ENCODE measurements at regions not wholly inside any gene's neighbourhood (a gene's known extent, or its start where the extent isn't known, plus 50 kb on each side); places are given as distances from the start of the nearest gene placed in this dataset.

DNA sequence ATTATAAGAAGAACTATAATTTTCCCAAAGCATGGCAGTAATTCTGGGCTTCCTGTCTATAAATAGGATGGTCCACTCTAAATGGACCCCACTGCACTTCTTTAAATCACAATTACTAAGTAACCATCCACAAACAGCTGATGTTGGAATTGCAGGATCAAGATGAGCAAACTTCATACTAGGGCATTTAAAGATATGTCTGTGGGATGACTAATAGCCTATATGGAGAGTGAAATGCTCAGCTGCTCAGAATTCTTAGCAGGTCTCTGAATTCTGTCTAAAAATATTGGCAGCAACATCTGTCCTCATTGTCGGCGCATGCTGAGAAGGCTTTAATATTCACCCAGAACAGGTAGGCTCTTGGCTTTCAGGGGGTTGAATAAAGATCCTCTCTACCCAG is 140.4 kb downstream of the SATB1 start:
- TF ChIP-seq, protein P1, sequence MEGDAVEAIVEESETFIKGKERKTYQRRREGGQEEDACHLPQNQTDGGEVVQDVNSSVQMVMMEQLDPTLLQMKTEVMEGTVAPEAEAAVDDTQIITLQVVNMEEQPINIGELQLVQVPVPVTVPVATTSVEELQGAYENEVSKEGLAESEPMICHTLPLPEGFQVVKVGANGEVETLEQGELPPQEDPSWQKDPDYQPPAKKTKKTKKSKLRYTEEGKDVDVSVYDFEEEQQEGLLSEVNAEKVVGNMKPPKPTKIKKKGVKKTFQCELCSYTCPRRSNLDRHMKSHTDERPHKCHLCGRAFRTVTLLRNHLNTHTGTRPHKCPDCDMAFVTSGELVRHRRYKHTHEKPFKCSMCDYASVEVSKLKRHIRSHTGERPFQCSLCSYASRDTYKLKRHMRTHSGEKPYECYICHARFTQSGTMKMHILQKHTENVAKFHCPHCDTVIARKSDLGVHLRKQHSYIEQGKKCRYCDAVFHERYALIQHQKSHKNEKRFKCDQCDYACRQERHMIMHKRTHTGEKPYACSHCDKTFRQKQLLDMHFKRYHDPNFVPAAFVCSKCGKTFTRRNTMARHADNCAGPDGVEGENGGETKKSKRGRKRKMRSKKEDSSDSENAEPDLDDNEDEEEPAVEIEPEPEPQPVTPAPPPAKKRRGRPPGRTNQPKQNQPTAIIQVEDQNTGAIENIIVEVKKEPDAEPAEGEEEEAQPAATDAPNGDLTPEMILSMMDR (conservative IDR thresholded peaks at IDR 0.05; ENCODE audit: low read depth in 2 of 2) = no peak
- no peak for TF ChIP-seq ZNF331 (CRISPR knock-in tag; IDR thresholded peaks at IDR 0.05; ENCODE audit: low read depth)
- no peak for TF ChIP-seq JUNB (IDR thresholded peaks at IDR 0.05; ENCODE audit: unreplicated experiment)
- TF ChIP-seq, protein P2, sequence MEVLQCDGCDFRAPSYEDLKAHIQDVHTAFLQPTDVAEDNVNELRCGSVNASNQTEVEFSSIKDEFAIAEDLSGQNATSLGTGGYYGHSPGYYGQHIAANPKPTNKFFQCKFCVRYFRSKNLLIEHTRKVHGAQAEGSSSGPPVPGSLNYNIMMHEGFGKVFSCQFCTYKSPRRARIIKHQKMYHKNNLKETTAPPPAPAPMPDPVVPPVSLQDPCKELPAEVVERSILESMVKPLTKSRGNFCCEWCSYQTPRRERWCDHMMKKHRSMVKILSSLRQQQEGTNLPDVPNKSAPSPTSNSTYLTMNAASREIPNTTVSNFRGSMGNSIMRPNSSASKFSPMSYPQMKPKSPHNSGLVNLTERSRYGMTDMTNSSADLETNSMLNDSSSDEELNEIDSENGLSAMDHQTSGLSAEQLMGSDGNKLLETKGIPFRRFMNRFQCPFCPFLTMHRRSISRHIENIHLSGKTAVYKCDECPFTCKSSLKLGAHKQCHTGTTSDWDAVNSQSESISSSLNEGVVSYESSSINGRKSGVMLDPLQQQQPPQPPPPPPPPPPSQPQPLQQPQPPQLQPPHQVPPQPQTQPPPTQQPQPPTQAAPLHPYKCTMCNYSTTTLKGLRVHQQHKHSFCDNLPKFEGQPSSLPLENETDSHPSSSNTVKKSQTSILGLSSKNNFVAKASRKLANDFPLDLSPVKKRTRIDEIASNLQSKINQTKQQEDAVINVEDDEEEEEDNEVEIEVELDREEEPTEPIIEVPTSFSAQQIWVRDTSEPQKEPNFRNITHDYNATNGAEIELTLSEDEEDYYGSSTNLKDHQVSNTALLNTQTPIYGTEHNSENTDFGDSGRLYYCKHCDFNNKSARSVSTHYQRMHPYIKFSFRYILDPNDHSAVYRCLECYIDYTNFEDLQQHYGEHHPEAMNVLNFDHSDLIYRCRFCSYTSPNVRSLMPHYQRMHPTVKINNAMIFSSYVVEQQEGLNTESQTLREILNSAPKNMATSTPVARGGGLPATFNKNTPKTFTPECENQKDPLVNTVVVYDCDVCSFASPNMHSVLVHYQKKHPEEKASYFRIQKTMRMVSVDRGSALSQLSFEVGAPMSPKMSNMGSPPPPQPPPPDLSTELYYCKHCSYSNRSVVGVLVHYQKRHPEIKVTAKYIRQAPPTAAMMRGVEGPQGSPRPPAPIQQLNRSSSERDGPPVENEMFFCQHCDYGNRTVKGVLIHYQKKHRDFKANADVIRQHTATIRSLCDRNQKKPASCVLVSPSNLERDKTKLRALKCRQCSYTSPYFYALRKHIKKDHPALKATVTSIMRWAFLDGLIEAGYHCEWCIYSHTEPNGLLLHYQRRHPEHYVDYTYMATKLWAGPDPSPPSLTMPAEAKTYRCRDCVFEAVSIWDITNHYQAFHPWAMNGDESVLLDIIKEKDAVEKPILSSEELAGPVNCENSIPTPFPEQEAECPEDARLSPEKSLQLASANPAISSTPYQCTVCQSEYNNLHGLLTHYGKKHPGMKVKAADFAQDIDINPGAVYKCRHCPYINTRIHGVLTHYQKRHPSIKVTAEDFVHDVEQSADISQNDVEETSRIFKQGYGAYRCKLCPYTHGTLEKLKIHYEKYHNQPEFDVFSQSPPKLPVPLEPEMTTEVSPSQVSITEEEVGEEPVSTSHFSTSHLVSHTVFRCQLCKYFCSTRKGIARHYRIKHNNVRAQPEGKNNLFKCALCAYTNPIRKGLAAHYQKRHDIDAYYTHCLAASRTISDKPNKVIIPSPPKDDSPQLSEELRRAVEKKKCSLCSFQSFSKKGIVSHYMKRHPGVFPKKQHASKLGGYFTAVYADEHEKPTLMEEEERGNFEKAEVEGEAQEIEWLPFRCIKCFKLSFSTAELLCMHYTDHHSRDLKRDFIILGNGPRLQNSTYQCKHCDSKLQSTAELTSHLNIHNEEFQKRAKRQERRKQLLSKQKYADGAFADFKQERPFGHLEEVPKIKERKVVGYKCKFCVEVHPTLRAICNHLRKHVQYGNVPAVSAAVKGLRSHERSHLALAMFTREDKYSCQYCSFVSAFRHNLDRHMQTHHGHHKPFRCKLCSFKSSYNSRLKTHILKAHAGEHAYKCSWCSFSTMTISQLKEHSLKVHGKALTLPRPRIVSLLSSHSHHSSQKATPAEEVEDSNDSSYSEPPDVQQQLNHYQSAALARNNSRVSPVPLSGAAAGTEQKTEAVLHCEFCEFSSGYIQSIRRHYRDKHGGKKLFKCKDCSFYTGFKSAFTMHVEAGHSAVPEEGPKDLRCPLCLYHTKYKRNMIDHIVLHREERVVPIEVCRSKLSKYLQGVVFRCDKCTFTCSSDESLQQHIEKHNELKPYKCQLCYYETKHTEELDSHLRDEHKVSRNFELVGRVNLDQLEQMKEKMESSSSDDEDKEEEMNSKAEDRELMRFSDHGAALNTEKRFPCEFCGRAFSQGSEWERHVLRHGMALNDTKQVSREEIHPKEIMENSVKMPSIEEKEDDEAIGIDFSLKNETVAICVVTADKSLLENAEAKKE (CRISPR knock-in tag; IDR thresholded peaks at IDR 0.05) = no peak
- TF ChIP-seq EZH2phosphoT487 (IDR thresholded peaks at IDR 0.05; ENCODE audit: unreplicated experiment) = no peak
- TF ChIP-seq, protein P3, sequence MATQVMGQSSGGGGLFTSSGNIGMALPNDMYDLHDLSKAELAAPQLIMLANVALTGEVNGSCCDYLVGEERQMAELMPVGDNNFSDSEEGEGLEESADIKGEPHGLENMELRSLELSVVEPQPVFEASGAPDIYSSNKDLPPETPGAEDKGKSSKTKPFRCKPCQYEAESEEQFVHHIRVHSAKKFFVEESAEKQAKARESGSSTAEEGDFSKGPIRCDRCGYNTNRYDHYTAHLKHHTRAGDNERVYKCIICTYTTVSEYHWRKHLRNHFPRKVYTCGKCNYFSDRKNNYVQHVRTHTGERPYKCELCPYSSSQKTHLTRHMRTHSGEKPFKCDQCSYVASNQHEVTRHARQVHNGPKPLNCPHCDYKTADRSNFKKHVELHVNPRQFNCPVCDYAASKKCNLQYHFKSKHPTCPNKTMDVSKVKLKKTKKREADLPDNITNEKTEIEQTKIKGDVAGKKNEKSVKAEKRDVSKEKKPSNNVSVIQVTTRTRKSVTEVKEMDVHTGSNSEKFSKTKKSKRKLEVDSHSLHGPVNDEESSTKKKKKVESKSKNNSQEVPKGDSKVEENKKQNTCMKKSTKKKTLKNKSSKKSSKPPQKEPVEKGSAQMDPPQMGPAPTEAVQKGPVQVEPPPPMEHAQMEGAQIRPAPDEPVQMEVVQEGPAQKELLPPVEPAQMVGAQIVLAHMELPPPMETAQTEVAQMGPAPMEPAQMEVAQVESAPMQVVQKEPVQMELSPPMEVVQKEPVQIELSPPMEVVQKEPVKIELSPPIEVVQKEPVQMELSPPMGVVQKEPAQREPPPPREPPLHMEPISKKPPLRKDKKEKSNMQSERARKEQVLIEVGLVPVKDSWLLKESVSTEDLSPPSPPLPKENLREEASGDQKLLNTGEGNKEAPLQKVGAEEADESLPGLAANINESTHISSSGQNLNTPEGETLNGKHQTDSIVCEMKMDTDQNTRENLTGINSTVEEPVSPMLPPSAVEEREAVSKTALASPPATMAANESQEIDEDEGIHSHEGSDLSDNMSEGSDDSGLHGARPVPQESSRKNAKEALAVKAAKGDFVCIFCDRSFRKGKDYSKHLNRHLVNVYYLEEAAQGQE (IDR thresholded peaks at IDR 0.05; ENCODE audit: unreplicated experiment) = no peak
- no peak for TF ChIP-seq EZH2 (IDR thresholded peaks at IDR 0.05; ENCODE audit: low read depth, unreplicated experiment)
- TF ChIP-seq, protein P4, sequence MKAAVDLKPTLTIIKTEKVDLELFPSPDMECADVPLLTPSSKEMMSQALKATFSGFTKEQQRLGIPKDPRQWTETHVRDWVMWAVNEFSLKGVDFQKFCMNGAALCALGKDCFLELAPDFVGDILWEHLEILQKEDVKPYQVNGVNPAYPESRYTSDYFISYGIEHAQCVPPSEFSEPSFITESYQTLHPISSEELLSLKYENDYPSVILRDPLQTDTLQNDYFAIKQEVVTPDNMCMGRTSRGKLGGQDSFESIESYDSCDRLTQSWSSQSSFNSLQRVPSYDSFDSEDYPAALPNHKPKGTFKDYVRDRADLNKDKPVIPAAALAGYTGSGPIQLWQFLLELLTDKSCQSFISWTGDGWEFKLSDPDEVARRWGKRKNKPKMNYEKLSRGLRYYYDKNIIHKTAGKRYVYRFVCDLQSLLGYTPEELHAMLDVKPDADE (IDR thresholded peaks at IDR 0.05) = no peak
- TF ChIP-seq POLR2AphosphoS5 (IDR thresholded peaks at IDR 0.05; ENCODE audit: low read depth) = no peak
- TF ChIP-seq NANOG (IDR thresholded peaks at IDR 0.05; ENCODE audit: borderline replicate concordance) = no peak
- no peak for TF ChIP-seq CREB1 (CRISPR knock-in tag; IDR thresholded peaks at IDR 0.05; ENCODE audit: low read depth)
